SK-N-SH (cell line): ENCODE measurements at regions not wholly inside any gene's neighbourhood (a gene's known extent, or its start where the extent isn't known, plus 50 kb on each side); places are given as distances from the start of the nearest gene placed in this dataset.

ENCODE experiments used
- FOXJ3 ChIP-seq: sonication (generic); formaldehyde crosslinking; IDR thresholded peaks from 2 replicates; pipeline ENCODE4 v1.5.1; 2020; ENCODE audit warnings: mild to moderate bottlenecking, missing genetic modification reagents
- FOXM1 ChIP-seq: IDR thresholded peaks from 2 replicates; pipeline ENCODE4 v1.4.0; 2012; ENCODE audit warnings: low read depth, mild to moderate bottlenecking
- MEF2A ChIP-seq: IDR thresholded peaks from 2 replicates; pipeline ENCODE4 v1.4.0; 2012; ENCODE audit warnings: low read depth, borderline replicate concordance
- NFIC ChIP-seq: IDR thresholded peaks from 2 replicates; pipeline ENCODE4 v1.4.0; 2012; ENCODE audit warnings: borderline replicate concordance
- RAD21 ChIP-seq: IDR thresholded peaks from 2 replicates; pipeline ENCODE4 v1.6.1; 2012; ENCODE audit warnings: mild to moderate bottlenecking, low read length
- SMC3 ChIP-seq: IDR thresholded peaks from 2 replicates; pipeline ENCODE4 v1.6.1; 2012; ENCODE audit warnings: low read depth, low read length, improper control_type of control experiment
- TAF1 ChIP-seq: IDR thresholded peaks from 2 replicates; pipeline ENCODE4 v1.6.1; 2012; ENCODE audit warnings: low read depth, mild to moderate bottlenecking, low read length, moderate library complexity, borderline replicate concordance
- TEAD4 ChIP-seq: IDR thresholded peaks from 2 replicates; pipeline ENCODE4 v1.4.0; 2012; ENCODE audit warnings: mild to moderate bottlenecking, borderline replicate concordance; ENCODE audit not compliant: insufficient read depth
- YY1 ChIP-seq: IDR thresholded peaks from 2 replicates; pipeline ENCODE4 v1.4.0; 2012; ENCODE audit warnings: low read depth, mild to moderate bottlenecking
- TF ChIP-seq, protein P1 (sequence below): fragments of 200-600 bp; sonication (generic); IDR thresholded peaks from 2 replicates; pipeline ENCODE4 v1.6.1; 2017; ENCODE audit warnings: antibody characterized with exemption, mild to moderate bottlenecking, moderate library complexity
- TF ChIP-seq, protein P2 (sequence below): IDR thresholded peaks from 2 replicates; pipeline ENCODE4; 2012
- TF ChIP-seq, protein P3 (sequence below): IDR thresholded peaks from 2 replicates; pipeline ENCODE4 v1.4.0; 2012; ENCODE audit warnings: low read depth, borderline replicate concordance
- TF ChIP-seq, protein P4 (sequence below): IDR thresholded peaks from 2 replicates; pipeline ENCODE4 v1.4.0; 2012; ENCODE audit warnings: low read depth

DNA sequence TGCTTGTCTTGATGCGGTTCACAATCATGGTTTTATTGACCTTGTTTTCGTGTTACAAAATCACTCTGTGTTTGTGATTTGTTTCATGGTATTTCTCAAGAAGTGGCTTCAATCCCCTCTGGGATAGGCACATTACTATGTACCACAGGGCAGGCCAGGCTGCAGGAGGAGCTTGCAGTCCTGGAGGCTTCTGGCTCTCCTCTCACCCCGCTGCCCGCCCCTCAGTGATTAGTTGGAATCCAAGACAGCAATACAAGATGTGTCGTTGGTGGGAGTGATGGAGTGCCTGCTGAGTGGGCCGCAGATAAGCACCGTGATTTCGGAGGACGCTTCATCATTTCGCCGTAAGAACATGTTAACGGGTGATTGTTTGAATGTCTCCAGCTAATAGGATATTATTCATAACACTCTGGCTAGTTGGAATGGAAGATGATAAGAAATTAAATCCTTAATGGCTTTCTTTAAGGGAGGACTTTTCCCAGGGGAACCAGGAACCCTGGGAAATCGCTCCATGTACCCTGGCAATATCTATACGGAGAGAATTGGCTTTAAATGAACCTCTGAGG lies 384.4 kb downstream of the MIAT start:
- TF ChIP-seq TEAD4, result no peak
- TF ChIP-seq RAD21, result no peak
- TF ChIP-seq, protein P1, sequence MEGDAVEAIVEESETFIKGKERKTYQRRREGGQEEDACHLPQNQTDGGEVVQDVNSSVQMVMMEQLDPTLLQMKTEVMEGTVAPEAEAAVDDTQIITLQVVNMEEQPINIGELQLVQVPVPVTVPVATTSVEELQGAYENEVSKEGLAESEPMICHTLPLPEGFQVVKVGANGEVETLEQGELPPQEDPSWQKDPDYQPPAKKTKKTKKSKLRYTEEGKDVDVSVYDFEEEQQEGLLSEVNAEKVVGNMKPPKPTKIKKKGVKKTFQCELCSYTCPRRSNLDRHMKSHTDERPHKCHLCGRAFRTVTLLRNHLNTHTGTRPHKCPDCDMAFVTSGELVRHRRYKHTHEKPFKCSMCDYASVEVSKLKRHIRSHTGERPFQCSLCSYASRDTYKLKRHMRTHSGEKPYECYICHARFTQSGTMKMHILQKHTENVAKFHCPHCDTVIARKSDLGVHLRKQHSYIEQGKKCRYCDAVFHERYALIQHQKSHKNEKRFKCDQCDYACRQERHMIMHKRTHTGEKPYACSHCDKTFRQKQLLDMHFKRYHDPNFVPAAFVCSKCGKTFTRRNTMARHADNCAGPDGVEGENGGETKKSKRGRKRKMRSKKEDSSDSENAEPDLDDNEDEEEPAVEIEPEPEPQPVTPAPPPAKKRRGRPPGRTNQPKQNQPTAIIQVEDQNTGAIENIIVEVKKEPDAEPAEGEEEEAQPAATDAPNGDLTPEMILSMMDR, result no peak
- TF ChIP-seq, protein P2, sequence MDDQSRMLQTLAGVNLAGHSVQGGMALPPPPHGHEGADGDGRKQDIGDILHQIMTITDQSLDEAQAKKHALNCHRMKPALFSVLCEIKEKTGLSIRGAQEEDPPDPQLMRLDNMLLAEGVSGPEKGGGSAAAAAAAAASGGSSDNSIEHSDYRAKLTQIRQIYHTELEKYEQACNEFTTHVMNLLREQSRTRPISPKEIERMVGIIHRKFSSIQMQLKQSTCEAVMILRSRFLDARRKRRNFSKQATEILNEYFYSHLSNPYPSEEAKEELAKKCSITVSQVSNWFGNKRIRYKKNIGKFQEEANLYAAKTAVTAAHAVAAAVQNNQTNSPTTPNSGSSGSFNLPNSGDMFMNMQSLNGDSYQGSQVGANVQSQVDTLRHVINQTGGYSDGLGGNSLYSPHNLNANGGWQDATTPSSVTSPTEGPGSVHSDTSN, result no peak
- TF ChIP-seq, protein P3, sequence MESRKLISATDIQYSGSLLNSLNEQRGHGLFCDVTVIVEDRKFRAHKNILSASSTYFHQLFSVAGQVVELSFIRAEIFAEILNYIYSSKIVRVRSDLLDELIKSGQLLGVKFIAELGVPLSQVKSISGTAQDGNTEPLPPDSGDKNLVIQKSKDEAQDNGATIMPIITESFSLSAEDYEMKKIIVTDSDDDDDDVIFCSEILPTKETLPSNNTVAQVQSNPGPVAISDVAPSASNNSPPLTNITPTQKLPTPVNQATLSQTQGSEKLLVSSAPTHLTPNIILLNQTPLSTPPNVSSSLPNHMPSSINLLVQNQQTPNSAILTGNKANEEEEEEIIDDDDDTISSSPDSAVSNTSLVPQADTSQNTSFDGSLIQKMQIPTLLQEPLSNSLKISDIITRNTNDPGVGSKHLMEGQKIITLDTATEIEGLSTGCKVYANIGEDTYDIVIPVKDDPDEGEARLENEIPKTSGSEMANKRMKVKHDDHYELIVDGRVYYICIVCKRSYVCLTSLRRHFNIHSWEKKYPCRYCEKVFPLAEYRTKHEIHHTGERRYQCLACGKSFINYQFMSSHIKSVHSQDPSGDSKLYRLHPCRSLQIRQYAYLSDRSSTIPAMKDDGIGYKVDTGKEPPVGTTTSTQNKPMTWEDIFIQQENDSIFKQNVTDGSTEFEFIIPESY, result no peak
- TF ChIP-seq FOXM1, result no peak
- no peak for TF ChIP-seq SMC3
- TF ChIP-seq FOXJ3 (CRISPR knock-in tag), result no peak
- TF ChIP-seq, protein P4, sequence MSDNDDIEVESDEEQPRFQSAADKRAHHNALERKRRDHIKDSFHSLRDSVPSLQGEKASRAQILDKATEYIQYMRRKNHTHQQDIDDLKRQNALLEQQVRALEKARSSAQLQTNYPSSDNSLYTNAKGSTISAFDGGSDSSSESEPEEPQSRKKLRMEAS, result no peak
- no peak for TF ChIP-seq TAF1
- TF ChIP-seq NFIC, result no peak
- TF ChIP-seq YY1, result no peak
- TF ChIP-seq MEF2A, result no peak
